Colonic mucosa (tissue), 4 donors: ENCODE measurements at regions not wholly inside any gene's neighbourhood (a gene's known extent, or its start where the extent isn't known, plus 50 kb on each side); places are given as distances from the start of the nearest gene placed in this dataset.

ENCODE experiments used
- DNase-seq: peaks from one replicate; pipeline ENCODE4 v3.0.0-alpha.2; 2020
- H3K27ac ChIP-seq: fragments of 200-600 bp; one replicate; pipeline ENCODE4 v1.8.0; 2021
- H3K27me3 ChIP-seq: fragments of 200-600 bp; one replicate; pipeline ENCODE4 v1.8.0; 2021
- H3K36me3 ChIP-seq: fragments of 200-600 bp; one replicate; pipeline ENCODE4 v1.8.0; 2021
- H3K4me1 ChIP-seq: fragments of 200-600 bp; one replicate; pipeline ENCODE4 v1.8.0; 2021; ENCODE audit warnings: mild to moderate bottlenecking
- H3K4me3 ChIP-seq: fragments of 200-600 bp; one replicate; pipeline ENCODE4 v1.8.0; 2021
- H3K9ac ChIP-seq, 2 donors: one replicate each; pipeline ENCODE4 v1.7.0; 2013; ENCODE audit warnings: control low read depth in 2 of 2, low read depth in 2 of 2, low read length in 2 of 2
- H3K9me3 ChIP-seq: fragments of 200-600 bp; one replicate; pipeline ENCODE4 v1.8.0; 2021
- CTCF ChIP-seq: fragments of 200-600 bp; IDR thresholded peaks from one replicate; pipeline ENCODE4 v1.8.0; 2022; ENCODE audit warnings: antibody characterized with exemption, mild to moderate bottlenecking
- intact Hi-C: fragments of 100-400 bp; cut with DNase I; formaldehyde crosslinking; loops from one replicate; pipeline ENCODE4 v1.14.1; 2022
- donor health status: healthy.
- donor health status: DM: no; HTN: no; CAD: no.
- donor health status: DM: no; HTN: no; CAD: no.

GRCh38 chr1:213776969-213777368 is 210.8 kb upstream of the PROX1 start:
- no peaks in the 10 kb centered on the region for H3K4me1 ChIP-seq
- H3K27me3 ChIP-seq: no peaks in the 10 kb centered on the region
- H3K9ac ChIP-seq: no peak overlapping the region
- no peaks in the 10 kb centered on the region for H3K9me3 ChIP-seq
- H3K27ac ChIP-seq: no peak overlapping the region
- no peaks in the 10 kb centered on the region for H3K36me3 ChIP-seq
- intact Hi-C loops: no loop called here
- H3K4me3 ChIP-seq: no peak overlapping the region
- no peak for DNase-seq
- TF ChIP-seq CTCF: no peak

DNA sequence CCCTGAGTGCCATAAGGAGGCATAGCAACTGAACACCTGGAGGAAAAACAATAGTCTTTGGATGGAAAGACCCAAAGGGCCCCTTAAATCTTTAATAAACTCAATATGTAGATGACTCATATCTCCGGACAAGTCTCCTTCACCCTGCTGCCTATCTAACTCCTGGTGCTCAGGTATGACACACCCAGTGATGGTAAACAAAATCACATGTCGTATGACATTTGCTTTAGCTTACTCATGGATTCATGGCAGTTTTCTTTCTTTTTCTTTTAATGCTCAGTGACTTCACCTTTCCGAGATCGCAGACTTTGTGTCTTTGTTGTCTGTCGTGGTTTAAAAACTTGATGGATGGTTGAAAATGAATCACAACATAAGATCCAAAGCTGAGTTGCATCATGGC is 208.5 kb upstream of the PROX1 start:
- Histone ChIP-seq H3K4me1 (no peaks in the 10 kb centered on the region), H3K36me3 (no peaks in the 10 kb centered on the region), H3K9ac (no peak overlapping the region), H3K9me3 (no peaks in the 10 kb centered on the region), H3K27me3 (no peaks in the 10 kb centered on the region), H3K27ac (no peak overlapping the region), H3K4me3 (no peak overlapping the region)
- peak; percentile 23 for DNase-seq
- intact Hi-C loops: no loop called here
- no peak for TF ChIP-seq CTCF

DNA sequence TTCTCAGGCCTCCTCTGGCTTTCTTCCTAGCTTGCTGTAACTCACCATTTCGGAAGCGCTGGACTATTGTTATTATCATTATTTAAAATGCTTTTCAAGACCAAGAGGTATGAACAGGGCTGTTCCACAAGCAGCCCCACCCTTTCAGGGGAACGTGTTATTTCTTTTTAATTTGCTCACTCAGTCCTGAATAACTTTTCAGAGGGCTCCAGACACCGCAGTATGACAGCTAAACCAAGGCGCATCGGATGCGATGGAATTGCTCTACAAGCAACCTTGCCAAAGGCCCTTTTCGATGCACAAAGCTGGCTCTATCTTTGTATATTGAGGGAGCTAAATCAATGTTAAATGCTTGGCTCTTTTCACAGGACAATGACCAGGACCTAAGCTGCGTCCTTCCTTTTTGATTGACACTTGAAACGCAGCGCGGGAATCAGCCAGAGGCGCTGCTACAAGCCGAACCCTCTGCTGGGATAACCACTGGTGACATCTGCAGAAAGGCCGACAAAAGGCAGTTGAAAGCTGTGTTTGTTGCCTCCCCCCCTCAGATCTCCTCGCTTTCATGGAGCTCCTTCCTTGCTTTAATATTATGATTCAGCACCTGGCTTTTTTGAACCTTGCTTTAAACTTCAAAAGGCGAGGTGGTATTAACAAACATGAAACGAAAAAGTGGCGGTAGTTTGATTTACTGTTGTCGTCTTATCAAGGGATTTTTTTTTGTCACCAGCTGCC is 204.7 kb upstream of the PROX1 start:
- no peaks in the 10 kb centered on the region for H3K9me3 ChIP-seq
- TF ChIP-seq CTCF: no peak
- H3K27ac ChIP-seq: no peak overlapping the region
- intact Hi-C loops: no loop called here
- no peak for DNase-seq
- H3K4me1 ChIP-seq: no peaks in the 10 kb centered on the region
- no peak overlapping the region for H3K9ac ChIP-seq
- no peak overlapping the region for H3K4me3 ChIP-seq
- no peaks in the 10 kb centered on the region for H3K27me3 ChIP-seq
- H3K36me3 ChIP-seq: no peaks in the 10 kb centered on the region

GRCh38 chr1:213783893-213784292 is 203.9 kb upstream of the PROX1 start:
- no peak overlapping the region for H3K9ac ChIP-seq
- no peaks in the 10 kb centered on the region for H3K4me1 ChIP-seq
- H3K9me3 ChIP-seq: no peaks in the 10 kb centered on the region
- H3K36me3 ChIP-seq: no peaks in the 10 kb centered on the region
- no peak for DNase-seq
- intact Hi-C loops: no loop called here
- no peak for TF ChIP-seq CTCF
- no peaks in the 10 kb centered on the region for H3K27me3 ChIP-seq
- H3K4me3 ChIP-seq: no peak overlapping the region
- H3K27ac ChIP-seq: no peak overlapping the region

DNA sequence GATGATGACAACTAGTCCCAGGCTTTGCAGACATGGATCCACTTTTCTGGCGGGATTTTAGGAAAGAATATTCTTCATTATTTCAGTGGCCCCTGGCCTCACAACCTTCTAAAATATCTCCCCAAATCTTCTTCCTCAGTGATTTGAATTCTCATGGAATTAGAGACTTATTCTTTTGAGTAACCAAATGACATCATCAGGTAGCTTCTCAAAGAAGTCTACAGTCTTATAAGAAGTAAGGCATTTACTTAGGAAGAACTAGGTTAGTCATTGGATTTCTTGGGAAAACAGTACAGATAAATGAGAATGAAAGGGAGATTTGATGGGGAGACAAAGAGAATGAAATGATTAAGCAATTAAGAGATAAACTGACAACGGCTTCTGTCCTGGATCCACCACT is 201.1 kb upstream of the PROX1 start:
- Histone ChIP-seq H3K4me1 (no peaks in the 10 kb centered on the region), H3K27me3 (no peaks in the 10 kb centered on the region), H3K36me3 (no peaks in the 10 kb centered on the region), H3K4me3 (no peak overlapping the region), H3K27ac (no peak overlapping the region), H3K9me3 (no peaks in the 10 kb centered on the region), H3K9ac (no peak overlapping the region)
- DNase-seq: no peak
- intact Hi-C loops: no loop called here
- no peak for TF ChIP-seq CTCF
